Natural killer cell (primary cell): ENCODE measurements at regions not wholly inside any gene's neighbourhood (a gene's known extent, or its start where the extent isn't known, plus 50 kb on each side); places are given as distances from the start of the nearest gene placed in this dataset.

Experiments used
- ATAC-seq, 3 donors: fragments of 150-1000 bp in 2 of 3; fragments of 200-7000 bp in 1 of 3; cut with Tn5 transposase; 1 replicate in 1 of 3; 2 replicates in 2 of 3; pipeline ENCODE4 v1.10.0; 2021; ENCODE audit warnings: mild to moderate bottlenecking in 2 of 3, moderate library complexity in 2 of 3
- DNase-seq, 2 donors: peaks; one replicate each; pipeline versions ENCODE4 v3.0.0 to v3.0.0-alpha.2; 2013 to 2021; ENCODE audit warnings: mixed read lengths in 1 of 2
- H3K27ac ChIP-seq: one replicate; pipeline ENCODE4 v1.5.1; 2013; ENCODE audit warnings: mild to moderate bottlenecking, low read length
- H3K27me3 ChIP-seq: one replicate; pipeline ENCODE4 v1.6.1; 2013; ENCODE audit warnings: low read length; ENCODE audit not compliant: control insufficient read depth, insufficient read depth
- H3K36me3 ChIP-seq: one replicate; pipeline ENCODE4 v1.6.1; 2013; ENCODE audit warnings: low read length; ENCODE audit not compliant: control insufficient read depth, insufficient read depth
- H3K4me1 ChIP-seq: one replicate; pipeline ENCODE4 v1.6.1; 2013; ENCODE audit warnings: low read length; ENCODE audit not compliant: control insufficient read depth, insufficient read depth
- H3K4me3 ChIP-seq: one replicate; pipeline ENCODE4 v1.5.1; 2013; ENCODE audit warnings: low read length
- H3K9me3 ChIP-seq: one replicate; pipeline ENCODE4 v1.6.1; 2013; ENCODE audit warnings: low read length; ENCODE audit not compliant: control insufficient read depth, insufficient read depth
- H3K27ac Mint-ChIP-seq, 2 donors: one replicate each; pipeline ENCODE4 v1.8.0; 2022; ENCODE audit warnings: mild to moderate bottlenecking in 2 of 2, mixed read lengths in 2 of 2, moderate library complexity in 1 of 2
- H3K27me3 Mint-ChIP-seq, 2 donors: one replicate each; pipeline ENCODE4 v1.8.0; 2022; ENCODE audit warnings: low read depth in 2 of 2, mixed read lengths in 2 of 2
- H3K36me3 Mint-ChIP-seq: one replicate; pipeline ENCODE4 v1.8.0; 2022; ENCODE audit warnings: mixed read lengths
- H3K4me1 Mint-ChIP-seq, 2 donors: one replicate each; pipeline ENCODE4 v1.8.0; 2022; ENCODE audit warnings: mixed read lengths in 2 of 2
- H3K4me3 Mint-ChIP-seq: one replicate; pipeline ENCODE4 v1.8.0; 2022; ENCODE audit warnings: mild to moderate bottlenecking, moderate library complexity, mixed read lengths
- H3K9me3 Mint-ChIP-seq, 2 donors: one replicate each; pipeline ENCODE4 v1.8.0; 2022; ENCODE audit warnings: mixed read lengths in 2 of 2
- WGBS: methylation state at CpG from one replicate; pipeline ENCODE4 v1.1.7; 2013; ENCODE audit warnings: missing lambda C conversion rate; ENCODE audit not compliant: insufficient coverage; 5-methylcytosine and 5-hydroxymethylcytosine counted together
- intact Hi-C: fragments of 100-400 bp; cut with micrococcal nuclease; formaldehyde crosslinking; loops from one replicate; pipeline ENCODE4 v1.14.2; 2022
- TF ChIP-seq, protein P1 (sequence below): fragments of 200-600 bp; IDR thresholded peaks from one replicate; pipeline ENCODE4 v1.8.0; 2022; ENCODE audit warnings: antibody characterized with exemption

- TF ChIP-seq, protein P1, sequence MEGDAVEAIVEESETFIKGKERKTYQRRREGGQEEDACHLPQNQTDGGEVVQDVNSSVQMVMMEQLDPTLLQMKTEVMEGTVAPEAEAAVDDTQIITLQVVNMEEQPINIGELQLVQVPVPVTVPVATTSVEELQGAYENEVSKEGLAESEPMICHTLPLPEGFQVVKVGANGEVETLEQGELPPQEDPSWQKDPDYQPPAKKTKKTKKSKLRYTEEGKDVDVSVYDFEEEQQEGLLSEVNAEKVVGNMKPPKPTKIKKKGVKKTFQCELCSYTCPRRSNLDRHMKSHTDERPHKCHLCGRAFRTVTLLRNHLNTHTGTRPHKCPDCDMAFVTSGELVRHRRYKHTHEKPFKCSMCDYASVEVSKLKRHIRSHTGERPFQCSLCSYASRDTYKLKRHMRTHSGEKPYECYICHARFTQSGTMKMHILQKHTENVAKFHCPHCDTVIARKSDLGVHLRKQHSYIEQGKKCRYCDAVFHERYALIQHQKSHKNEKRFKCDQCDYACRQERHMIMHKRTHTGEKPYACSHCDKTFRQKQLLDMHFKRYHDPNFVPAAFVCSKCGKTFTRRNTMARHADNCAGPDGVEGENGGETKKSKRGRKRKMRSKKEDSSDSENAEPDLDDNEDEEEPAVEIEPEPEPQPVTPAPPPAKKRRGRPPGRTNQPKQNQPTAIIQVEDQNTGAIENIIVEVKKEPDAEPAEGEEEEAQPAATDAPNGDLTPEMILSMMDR = no peak
- ATAC-seq (no peak), DNase-seq (no peak)
- Mint-ChIP-seq H3K36me3 (no peaks in the 10 kb centered on the region), H3K4me1 (peaks cover 0 to 9% of the 10 kb centered on the region in 2 donors), H3K4me3 (no peak overlapping the region), H3K9me3 (peaks cover 3% of the 10 kb centered on the region in 2 donors), H3K27me3 (peaks cover 0 to 7% of the 10 kb centered on the region in 2 donors), H3K27ac (no peak overlapping the region)
- Histone ChIP-seq H3K4me1 (no peaks in the 10 kb centered on the region), H3K9me3 (no peaks in the 10 kb centered on the region), H3K36me3 (no peaks in the 10 kb centered on the region), H3K27me3 (no peaks in the 10 kb centered on the region), H3K4me3 (no peak overlapping the region), H3K27ac (no peak overlapping the region)
- WGBS = 81% methylated on average over 14 of the region's 14 CpGs
- intact Hi-C loops = no loop called here
These were observed 112.5 kb downstream of the ASB7 start for GRCh38 chr15:100714749-100715342.

GRCh38 chr15:100715571-100716455 is 113.4 kb downstream of the ASB7 start:
- Mint-ChIP-seq H3K27ac (no peak overlapping the region), H3K4me1 (peaks cover 0 to 5% of the 10 kb centered on the region in 2 donors), H3K9me3 (no peaks in the 10 kb centered on the region), H3K27me3 (peaks cover 0 to 7% of the 10 kb centered on the region in 2 donors), H3K4me3 (no peak overlapping the region), H3K36me3 (no peaks in the 10 kb centered on the region)
- H3K4me3 ChIP-seq = no peak overlapping the region
- TF ChIP-seq, protein P1 = no peak
- intact Hi-C loops = no loop called here
- H3K9me3 ChIP-seq = no peaks in the 10 kb centered on the region
- H3K36me3 ChIP-seq = no peaks in the 10 kb centered on the region
- H3K4me1 ChIP-seq = no peaks in the 10 kb centered on the region
- no peak overlapping the region for H3K27ac ChIP-seq
- WGBS = 85% methylated on average over 17 of the region's 17 CpGs
- ATAC-seq (no peak), DNase-seq (no peak)
- H3K27me3 ChIP-seq = no peaks in the 10 kb centered on the region

- 87% methylated on average over 10 of the region's 10 CpGs for WGBS
- ATAC-seq = no peak
- H3K27ac Mint-ChIP-seq = no peak overlapping the region
- H3K4me3 ChIP-seq = no peak overlapping the region
- H3K27me3 ChIP-seq = no peaks in the 10 kb centered on the region
- no peak overlapping the region for H3K27ac ChIP-seq
- H3K36me3 ChIP-seq = no peaks in the 10 kb centered on the region
- no peaks in the 10 kb centered on the region for H3K4me1 ChIP-seq
- no peaks in the 10 kb centered on the region for H3K9me3 Mint-ChIP-seq
- H3K4me1 Mint-ChIP-seq = peaks cover 0 to 5% of the 10 kb centered on the region in 2 donors
- H3K27me3 Mint-ChIP-seq = peaks cover 0 to 7% of the 10 kb centered on the region in 2 donors
- H3K4me3 Mint-ChIP-seq = no peak overlapping the region
- no peak for DNase-seq
- H3K9me3 ChIP-seq = no peaks in the 10 kb centered on the region
- no peaks in the 10 kb centered on the region for H3K36me3 Mint-ChIP-seq
- intact Hi-C loops = no loop called here
- TF ChIP-seq, protein P1 = no peak
These were observed 114.2 kb downstream of the ASB7 start for GRCh38 chr15:100716456-100717085.
